Activated CD8-positive, alpha-beta memory T cell treated with anti-CD3 and anti-CD28 coated beads for 36 hours (primary cell): ENCODE measurements at regions not wholly inside any gene's neighbourhood (a gene's known extent, or its start where the extent isn't known, plus 50 kb on each side); places are given as distances from the start of the nearest gene placed in this dataset.
"Not testable (repeated sequence)": the region's sequence is repeated elsewhere in the genome, so short reads cannot be mapped to it uniquely, and the experiment has no call there.

Experiments used
- CTCF ChIA-PET: fragments of 350-600 bp; sonication (Branson Sonifier 250); formaldehyde crosslinking; loops from one replicate; lab custom pipeline; 2021; ENCODE audit warnings: antibody characterized with exemption; lab: Charles Lee
- POLR2A ChIA-PET: fragments of 350-600 bp; sonication (Branson Sonifier 250); formaldehyde crosslinking; loops from one replicate; lab custom pipeline; 2021; ENCODE audit warnings: antibody characterized with exemption; lab: Charles Lee

DNA sequence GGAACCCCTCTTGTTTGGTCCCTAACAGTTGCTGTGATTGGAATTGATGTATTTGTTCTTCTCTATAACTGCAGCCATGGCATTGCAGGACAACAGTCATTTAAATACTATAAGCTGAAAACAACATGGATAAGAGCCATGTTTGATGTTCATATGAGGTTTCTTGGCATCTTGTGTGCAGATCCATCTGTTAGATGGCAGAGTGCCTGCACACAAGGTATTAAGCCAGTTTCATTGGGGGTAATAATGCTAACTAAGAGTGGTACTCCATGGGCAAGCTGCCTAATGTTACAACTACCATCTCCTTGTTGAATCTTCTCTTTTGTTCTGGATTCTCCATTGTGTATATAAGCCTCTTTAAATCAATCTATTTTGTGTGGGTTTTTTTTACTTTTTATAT, 206.0 kb upstream of the CHORDC1 start:
- CTCF ChIA-PET = interaction anchor here (0.5 kb wide), 1 partner anchor 57 kb away, joined by 3 read pairs; no protein-coding TSS in a partner anchor
- POLR2A ChIA-PET = no interaction called here

DNA sequence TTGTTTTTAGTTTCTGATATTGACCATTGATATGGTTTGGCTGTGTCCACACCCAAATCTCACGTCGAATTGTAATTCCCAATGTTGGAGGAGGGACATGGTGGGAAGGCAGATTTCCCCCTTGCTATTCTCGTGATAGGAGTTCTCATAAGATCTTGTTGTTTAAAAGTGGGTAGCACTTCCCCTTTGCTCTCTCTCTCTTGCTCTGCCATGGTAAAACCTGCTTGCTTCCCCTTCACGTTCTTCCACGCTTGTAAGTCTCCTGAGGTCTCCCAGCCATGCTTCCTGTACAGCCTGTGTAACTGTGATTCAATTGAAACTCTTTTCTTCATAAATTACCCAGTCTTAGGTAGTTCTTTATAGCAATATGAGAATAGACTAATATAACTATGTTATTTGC, 203.6 kb upstream of the CHORDC1 start:
- CTCF ChIA-PET = no interaction called here
- POLR2A ChIA-PET = no interaction called here

DNA sequence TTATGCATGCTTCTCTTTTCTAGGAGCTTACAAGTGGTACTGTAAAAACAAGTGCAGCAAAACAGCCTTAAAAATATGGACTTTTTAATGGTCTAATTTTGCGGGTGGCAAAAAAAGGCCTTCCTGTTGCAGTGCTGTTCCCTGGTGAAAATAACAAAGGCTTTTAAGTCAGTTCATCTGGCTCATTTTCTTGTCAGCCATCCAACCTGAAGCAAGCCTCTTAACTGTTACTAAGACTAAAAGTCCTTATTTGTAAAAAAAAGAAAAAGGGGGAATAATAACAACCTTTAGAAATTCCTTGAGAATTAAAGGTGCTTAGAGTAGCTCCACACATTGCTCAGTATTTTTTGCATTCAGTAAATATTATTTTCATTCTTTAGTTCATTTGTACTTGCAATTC, 200.5 kb upstream of the CHORDC1 start:
- POLR2A ChIA-PET = no interaction called here
- CTCF ChIA-PET = no interaction called here

DNA sequence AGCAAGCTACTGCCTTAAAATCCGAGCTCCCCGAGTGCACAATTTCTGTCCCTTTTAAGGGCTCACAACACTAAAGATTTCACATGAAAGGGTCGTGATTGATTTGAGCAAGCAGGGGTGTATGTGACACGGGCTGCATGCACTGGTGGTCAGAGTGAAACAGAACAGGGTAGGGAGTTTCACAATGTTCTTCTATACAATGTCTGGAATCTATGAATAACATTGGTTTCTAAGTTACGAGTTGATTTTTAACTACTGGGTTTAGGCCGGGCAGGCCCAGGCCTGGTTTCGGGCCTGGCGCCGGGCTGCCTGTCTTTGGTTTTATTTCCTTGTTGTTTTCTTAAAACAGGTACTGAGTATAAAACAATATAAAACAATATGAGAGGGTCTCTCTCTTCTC, 199.9 kb upstream of the CHORDC1 start:
- CTCF ChIA-PET, POLR2A ChIA-PET: not testable (repeated sequence)

DNA sequence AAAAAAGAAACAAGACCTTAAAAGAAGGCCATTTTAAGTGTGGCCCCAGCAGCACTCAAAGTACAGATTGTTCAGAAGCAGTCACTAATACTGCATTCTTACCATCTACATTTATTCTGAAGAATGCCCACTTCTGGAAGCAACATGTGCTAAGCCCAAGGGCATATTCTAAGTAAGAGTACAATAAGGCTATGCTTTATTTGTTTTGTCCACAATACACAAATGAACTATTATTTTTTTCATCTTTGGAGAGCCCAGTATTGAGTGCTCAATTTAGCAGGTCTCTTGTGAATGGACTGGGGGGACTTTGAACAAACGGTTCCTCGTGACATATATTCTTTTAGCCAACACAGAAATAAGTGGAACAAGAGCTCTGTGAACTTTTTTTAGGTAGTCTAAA, 191.4 kb upstream of the CHORDC1 start:
- ChIA-PET CTCF (no interaction called here), POLR2A (no interaction called here)

DNA sequence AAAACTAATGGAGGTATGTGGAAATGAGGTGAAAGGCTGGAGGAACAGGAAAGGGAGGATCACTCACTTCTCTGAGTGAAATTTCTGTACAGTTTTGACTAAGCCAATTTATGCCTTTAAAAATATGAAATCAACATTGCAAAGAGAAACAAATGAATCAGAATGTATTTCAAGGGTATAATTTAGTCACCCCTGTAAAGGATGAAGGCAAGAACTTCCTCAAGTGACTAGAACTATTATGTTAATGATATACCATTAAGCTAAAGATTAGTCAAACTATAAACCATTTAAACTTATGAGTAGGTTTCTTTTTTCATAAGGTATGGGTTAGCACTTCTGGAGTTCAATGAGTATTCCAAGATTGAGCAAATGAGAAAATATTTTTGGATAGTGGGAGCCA, 184.5 kb upstream of the CHORDC1 start:
- ChIA-PET CTCF (no interaction called here), POLR2A (no interaction called here)

DNA sequence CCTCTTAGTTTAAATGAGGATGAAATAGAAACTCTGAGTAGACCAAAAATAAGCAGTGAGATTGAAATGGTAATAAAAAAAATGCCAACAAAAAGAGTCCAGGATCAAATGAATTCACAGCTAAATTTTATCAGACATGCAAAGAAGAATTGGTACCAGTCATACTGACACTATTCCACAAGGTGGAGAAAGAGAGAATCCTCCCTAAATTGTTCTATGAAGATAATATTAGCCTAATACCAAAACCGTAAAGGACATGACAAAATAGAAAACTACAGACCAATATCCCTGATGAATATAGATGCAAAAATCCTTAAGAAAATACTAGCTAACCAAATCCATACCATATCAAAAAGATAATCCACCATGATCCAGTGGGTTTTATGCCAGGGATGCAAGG, 169.8 kb upstream of the CHORDC1 start:
- CTCF ChIA-PET = no interaction called here
- POLR2A ChIA-PET = no interaction called here

DNA sequence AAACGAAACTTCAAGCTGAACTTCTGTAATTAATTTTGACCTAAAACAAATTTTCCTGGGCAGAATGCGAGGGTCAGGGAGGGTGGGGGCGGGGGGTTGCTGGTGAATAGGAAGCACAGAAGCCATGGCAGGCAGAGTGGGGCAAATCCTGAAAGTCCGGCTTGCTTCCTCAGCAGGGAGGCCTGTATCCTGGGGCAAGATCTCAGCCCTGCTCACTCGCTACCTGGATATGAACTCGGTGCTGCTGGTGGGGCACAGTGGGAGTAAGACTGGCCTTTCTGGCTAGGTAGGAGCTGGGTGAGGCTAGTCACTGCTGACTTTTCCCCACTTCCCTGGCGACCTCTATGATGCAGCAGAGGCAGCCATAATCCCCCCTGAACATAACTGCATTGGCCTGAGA, 168.9 kb upstream of the CHORDC1 start:
- POLR2A ChIA-PET = no interaction called here
- CTCF ChIA-PET = no interaction called here

DNA sequence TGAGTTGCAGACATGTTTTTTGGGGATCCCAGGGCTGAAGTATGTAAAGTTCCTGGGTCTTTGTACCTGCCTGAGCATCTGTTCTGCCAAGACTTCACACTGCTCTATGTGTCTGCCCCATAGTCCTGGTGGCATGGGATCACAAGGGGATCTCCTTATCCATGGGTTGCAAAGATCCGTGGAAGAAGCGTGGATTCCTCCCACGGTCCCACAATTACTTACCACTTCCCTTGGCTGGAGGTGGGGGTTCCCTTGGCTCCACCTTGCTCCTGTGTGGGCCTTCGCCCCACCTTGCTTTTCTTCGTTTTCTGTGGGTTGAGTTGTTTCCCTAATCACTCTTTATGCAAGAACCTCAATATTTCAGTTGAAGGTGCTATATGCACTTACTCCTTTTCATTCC, 157.4 kb upstream of the CHORDC1 start:
- POLR2A ChIA-PET = no interaction called here
- CTCF ChIA-PET = no interaction called here

DNA sequence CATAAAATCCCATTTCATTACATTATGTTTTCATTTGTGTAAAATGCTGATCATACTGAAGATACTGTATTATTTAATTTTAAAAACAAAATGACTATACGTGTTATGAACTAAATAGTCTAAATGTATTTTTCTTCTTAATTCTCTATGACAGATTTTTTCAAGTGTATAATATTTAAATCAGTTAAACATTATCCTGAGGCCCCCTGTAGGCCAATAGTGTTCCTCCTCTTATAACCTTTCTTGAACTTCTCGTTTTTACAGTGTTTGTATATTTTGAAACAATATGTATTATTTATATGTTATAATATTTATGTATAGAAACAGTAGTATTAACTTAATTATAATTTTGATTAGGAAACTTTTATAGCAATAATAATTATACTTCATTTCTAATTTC, 151.1 kb upstream of the CHORDC1 start:
- ChIA-PET CTCF (no interaction called here), POLR2A (no interaction called here)

DNA sequence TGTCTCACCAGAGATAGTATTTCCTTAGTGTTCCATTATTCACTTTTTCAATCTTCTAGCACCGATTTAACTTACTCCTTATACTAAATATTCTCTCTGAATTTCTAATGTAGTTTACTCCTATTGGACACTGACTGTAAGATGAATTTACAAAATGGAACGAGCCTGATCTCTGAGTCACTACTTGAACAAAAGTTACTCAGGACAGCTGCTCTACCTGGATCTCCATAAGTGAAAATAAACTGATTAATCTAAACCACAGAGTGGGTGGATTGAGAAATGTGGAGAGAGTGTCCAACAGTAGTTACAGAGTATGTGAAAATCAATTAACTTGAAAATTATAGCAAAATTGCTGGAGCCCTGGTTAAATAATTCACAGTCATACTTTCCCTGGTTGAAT, 141.7 kb upstream of the CHORDC1 start:
- CTCF ChIA-PET = no interaction called here
- POLR2A ChIA-PET = no interaction called here

DNA sequence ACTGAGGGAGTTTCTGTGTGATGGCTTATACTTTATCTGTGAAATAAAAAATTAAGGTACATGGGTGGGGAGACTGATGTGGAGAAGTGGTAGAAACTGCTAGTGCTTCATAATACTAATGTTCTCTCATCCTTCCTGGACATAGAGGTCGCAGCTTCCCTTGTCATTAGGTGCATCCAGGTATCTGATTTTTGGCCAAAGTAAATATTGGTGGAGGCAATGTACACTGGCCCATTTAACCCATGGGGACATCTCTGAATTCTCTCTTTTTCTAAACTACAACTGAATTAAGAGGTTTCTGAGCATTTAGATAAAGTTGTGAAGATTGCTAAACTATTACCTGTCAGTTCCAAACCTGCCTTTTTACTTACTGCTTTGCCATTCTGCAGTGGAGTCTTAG, 140.9 kb upstream of the CHORDC1 start:
- CTCF ChIA-PET = no interaction called here
- POLR2A ChIA-PET = no interaction called here

DNA sequence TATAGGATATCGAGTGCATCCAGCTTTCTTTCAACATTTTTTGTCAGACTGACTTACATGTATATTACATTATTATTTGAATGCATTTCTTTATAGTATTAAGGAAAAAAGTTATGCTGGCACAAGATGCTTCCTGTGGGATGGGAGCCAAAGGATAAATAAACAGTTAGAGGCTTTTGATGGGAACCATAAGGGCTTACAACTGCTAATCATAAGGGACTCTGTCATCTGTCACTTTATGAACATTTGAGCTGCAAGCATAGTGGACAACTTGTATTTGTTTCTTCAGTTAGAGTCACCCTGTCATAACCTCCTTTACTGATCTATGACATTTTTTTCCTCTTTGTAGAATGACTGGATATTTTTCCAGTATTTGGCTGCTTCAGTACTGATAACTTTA, 132.4 kb upstream of the CHORDC1 start:
- ChIA-PET POLR2A (no interaction called here), CTCF (no interaction called here)

DNA sequence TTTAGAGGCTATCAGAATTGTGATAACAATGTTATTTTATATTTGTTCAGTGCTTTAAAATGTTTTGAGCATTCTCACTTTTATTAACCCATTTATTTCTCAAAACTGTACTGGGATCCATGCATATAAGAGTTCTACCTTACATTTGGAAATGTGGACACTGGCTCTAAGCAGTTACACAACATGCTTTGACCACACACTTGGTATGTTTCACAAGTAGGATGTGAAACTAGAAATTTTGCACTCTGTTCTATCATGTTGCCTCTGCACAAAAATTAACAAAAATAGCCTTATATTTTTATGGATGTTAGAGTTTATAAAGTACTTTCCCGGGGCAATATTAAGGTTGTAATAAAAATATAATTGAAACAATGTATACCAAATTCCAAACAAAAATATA, 126.9 kb upstream of the CHORDC1 start:
- POLR2A ChIA-PET = no interaction called here
- CTCF ChIA-PET = no interaction called here

DNA sequence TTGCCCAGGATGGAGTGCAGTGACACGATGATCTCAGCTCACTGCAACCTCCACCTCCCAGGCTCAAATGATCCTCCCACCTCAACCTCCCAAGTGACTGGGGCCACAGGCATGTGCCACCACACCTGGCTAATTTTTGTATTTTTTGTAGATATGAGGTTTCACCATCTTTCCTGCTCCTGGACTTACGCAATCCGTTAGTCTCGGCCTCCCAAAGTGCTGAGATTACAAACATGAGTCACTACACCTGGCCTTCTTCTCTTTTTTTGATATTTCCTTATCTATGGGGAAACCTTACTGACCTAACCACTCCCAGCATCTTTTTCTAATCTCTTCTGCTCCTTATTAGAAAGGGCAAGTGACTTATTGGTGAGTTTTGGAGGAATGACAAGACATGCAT, 121.7 kb upstream of the CHORDC1 start:
- ChIA-PET POLR2A (no interaction called here), CTCF (no interaction called here)

DNA sequence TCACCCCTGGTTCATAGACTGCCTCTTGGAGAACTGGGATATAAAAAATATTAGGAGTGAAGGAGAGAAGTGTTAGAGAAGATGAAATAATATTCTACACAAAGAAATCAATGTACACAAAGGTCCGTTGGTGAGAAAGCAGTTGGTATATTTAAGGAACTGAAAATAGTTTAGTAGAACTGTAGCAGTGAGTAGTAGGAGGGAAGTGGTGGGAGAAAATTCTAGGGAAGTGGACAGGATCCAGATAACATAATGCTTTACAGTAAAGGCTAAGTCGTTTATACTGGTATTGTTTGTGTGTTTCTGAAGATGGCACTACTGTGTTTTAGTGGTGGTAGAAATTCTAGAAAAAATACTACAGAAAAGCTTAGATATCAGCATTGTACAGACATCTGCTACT, 120.8 kb upstream of the CHORDC1 start:
- CTCF ChIA-PET = no interaction called here

DNA sequence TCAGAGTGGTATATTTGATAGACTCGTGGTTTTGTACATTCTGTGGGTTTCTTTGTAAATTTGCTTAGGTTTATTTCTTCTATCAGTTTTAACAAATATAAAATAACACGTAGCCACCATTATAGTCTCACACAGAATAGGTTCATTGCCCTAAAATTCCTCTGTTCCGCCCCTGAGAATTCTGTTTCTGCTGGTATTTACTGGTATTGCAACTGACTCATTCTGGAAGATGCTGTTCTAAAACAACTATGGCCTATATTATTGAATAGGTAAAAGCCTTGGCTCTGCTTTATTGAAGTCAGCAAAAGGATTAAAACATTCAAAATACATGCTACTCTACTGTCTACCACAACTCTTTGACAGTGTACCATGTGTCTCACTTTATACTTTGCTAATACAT, 119.1 kb upstream of the CHORDC1 start:
- ChIA-PET POLR2A (no interaction called here), CTCF (no interaction called here)

More for the DNA sequence above, 120.8 kb upstream of the CHORDC1 start:
- POLR2A ChIA-PET = no interaction called here

DNA sequence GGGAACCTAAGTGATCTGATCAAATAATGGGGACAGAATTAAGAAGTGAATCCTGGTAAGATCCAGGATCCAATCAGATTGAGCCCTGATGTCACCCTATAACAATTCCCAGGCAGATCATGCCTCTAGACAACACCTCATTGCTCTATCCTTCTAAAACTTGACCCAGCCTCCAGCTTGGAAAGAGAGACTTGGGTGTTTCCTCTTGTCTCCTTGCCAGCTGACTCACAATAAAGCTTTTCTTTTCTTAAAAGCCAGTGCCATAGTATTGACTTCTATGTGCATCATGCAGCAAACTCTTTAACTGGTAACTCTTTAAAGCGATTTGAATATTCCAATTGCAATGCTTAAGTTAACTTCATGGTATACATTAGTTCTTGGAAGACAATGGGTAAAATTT, 109.6 kb upstream of the CHORDC1 start:
- POLR2A ChIA-PET = no interaction called here
- CTCF ChIA-PET = no interaction called here

DNA sequence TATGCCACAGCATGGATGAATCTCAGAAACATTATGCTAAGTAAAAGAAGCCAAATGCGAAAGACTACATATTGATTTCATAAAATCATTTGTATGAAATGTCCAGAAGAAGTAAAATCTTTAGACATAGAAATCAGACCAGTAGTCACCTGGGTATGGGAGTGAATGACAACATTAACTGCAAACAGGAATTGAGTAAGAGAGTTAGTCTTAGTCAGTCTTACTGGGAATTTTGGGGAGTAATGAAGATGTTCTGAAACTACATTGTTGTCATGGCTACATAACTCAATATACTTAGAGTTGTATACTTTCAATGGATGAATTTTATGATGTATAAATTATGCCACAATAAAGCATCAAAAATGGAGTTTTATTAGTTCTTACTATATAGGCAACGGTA, 107.8 kb upstream of the CHORDC1 start:
- ChIA-PET POLR2A (no interaction called here), CTCF (no interaction called here)

DNA sequence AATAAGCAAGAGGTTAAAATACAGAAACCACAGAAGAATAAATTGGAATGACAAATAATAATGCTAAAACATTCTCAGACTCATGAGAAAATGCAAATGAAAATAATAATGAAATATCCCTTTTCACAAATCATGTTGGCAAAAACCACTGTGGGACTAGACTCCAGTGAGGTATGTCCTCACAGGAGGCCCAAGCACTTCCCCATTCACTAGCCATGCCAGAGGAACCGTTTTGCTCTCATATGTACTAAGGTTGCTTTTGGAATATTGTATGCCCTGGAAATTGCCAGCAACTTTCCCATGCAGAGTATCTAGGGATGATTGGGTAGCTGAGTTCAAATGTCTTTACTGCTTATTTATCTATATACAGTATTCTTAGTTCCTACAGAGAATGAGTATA, 106.2 kb upstream of the CHORDC1 start:
- CTCF ChIA-PET = no interaction called here
- POLR2A ChIA-PET = no interaction called here

DNA sequence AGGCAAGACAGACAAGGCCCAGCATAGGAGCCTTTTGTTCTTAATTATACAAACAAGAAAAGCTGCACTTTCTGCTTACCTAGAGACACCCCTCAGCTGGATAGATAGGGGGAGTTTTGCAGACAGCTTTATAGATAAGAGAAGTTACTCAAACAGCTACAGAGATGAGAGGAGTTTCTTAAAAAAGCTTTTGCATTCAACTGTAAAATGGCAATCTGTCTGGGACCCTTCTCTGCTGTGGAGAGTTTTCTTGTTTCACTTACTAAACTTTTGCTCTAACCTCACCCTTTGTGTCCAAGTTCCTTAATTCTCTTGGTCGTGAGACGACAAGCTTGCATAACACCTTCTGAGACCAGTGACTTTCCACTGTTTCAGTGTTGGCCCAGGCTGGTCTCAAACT, 103.8 kb upstream of the CHORDC1 start:
- CTCF ChIA-PET = no interaction called here
- POLR2A ChIA-PET = no interaction called here

DNA sequence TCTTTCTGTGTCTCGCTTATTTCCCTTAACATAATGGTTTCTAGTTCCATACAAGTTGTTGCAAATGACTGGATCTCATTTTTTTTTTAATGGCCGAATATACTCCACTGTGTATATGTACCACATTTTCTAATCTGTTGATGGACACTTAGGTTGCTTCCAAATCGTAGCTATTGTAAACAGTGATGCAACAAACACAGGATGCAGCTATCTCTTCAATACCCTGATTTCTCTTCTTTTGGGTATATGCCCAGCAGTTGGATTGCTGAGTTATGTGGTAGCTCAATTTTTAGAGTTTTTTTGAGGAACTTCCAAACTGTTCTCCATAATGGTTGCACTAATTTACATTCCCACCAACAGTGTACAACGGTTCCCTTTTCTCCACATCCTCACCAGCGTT, 100.4 kb upstream of the CHORDC1 start:
- ChIA-PET CTCF (no interaction called here), POLR2A (no interaction called here)

DNA sequence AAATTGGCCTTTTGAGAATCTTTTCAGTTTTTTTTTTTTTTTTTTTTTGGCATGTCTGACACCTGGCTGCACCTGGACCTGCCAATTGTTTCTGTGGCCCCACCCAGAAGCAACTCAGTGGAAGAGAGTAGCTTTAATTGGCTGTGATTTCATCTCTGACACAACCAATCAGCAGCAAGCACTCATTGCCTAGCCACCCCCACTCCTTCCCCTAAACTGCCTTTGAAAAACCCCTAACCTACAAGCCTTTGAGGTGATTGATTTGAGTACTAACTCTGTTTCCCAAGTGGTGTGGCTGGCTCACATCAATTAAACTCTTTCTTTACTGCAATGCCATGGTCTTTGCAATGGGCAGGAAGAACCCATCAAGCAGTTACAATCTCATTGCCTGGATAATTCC, 98.2 kb upstream of the CHORDC1 start:
- CTCF ChIA-PET = no interaction called here
- POLR2A ChIA-PET = no interaction called here
